HFFc6 (cell line): ENCODE measurements at regions not wholly inside any gene's neighbourhood (a gene's known extent, or its start where the extent isn't known, plus 50 kb on each side); places are given as distances from the start of the nearest gene placed in this dataset.

Source experiments
- DNase-seq: peaks from one replicate; pipeline ENCODE4 v3.0.0-alpha.2; 2018
- H3K27ac Mint-ChIP-seq: 2 replicates; pipeline ENCODE4 v1.8.0; 2020; ENCODE audit warnings: mild to moderate bottlenecking, mixed read lengths
- H3K27me3 Mint-ChIP-seq: 2 replicates; pipeline ENCODE4 v1.8.0; 2021; ENCODE audit warnings: mild to moderate bottlenecking, moderate library complexity, mixed read lengths; ENCODE audit not compliant: insufficient read depth
- H3K36me3 Mint-ChIP-seq: 2 replicates; pipeline ENCODE4 v1.8.0; 2021; ENCODE audit warnings: low read depth, mixed read lengths
- H3K4me1 Mint-ChIP-seq: 2 replicates; pipeline ENCODE4 v1.8.0; 2020; ENCODE audit warnings: low read depth, mixed read lengths
- H3K4me3 Mint-ChIP-seq: 2 replicates; pipeline ENCODE4 v1.8.0; 2020; ENCODE audit warnings: mild to moderate bottlenecking, moderate library complexity, mixed read lengths
- H3K9me3 Mint-ChIP-seq: 2 replicates; pipeline ENCODE4 v1.8.0; 2020; ENCODE audit warnings: mild to moderate bottlenecking, mixed read lengths
- TF ChIP-seq, protein P1 (sequence below): fragments of 200-600 bp; sonication (generic); IDR thresholded peaks from 2 replicates; pipeline ENCODE4 v1.5.0; 2021; ENCODE audit warnings: antibody characterized with exemption, mild to moderate bottlenecking

DNA sequence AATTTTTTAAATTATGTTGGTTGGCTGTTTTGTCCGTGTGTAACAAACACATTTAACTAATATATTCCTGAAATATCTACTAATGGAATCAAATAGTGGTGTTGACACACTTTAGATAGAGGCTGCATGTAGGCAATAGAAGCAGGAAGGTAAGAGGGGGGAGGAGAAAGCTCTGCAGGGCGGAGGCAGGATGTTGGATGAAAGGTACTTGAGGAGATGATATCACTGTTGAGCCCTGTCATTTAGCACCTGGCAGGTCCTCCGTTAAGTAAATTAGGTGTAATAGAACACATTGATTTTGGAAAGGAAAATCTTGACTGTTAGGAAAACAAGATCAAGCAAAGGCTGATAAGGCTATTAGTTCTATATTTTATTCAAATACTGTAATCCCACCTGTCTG, 618.7 kb downstream of the PKHD1 start:
- TF ChIP-seq, protein P1, sequence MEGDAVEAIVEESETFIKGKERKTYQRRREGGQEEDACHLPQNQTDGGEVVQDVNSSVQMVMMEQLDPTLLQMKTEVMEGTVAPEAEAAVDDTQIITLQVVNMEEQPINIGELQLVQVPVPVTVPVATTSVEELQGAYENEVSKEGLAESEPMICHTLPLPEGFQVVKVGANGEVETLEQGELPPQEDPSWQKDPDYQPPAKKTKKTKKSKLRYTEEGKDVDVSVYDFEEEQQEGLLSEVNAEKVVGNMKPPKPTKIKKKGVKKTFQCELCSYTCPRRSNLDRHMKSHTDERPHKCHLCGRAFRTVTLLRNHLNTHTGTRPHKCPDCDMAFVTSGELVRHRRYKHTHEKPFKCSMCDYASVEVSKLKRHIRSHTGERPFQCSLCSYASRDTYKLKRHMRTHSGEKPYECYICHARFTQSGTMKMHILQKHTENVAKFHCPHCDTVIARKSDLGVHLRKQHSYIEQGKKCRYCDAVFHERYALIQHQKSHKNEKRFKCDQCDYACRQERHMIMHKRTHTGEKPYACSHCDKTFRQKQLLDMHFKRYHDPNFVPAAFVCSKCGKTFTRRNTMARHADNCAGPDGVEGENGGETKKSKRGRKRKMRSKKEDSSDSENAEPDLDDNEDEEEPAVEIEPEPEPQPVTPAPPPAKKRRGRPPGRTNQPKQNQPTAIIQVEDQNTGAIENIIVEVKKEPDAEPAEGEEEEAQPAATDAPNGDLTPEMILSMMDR: no peak
- Mint-ChIP-seq H3K36me3 (no peaks in the 10 kb centered on the region; the same call in 1 of the 2 replicates), H3K4me3 (no peak overlapping the region), H3K27ac (no peak overlapping the region), H3K4me1 (no peaks in the 10 kb centered on the region), H3K9me3 (peaks cover 36% of the 10 kb centered on the region), H3K27me3 (no peaks in the 10 kb centered on the region)
- DNase-seq: no peak

DNA sequence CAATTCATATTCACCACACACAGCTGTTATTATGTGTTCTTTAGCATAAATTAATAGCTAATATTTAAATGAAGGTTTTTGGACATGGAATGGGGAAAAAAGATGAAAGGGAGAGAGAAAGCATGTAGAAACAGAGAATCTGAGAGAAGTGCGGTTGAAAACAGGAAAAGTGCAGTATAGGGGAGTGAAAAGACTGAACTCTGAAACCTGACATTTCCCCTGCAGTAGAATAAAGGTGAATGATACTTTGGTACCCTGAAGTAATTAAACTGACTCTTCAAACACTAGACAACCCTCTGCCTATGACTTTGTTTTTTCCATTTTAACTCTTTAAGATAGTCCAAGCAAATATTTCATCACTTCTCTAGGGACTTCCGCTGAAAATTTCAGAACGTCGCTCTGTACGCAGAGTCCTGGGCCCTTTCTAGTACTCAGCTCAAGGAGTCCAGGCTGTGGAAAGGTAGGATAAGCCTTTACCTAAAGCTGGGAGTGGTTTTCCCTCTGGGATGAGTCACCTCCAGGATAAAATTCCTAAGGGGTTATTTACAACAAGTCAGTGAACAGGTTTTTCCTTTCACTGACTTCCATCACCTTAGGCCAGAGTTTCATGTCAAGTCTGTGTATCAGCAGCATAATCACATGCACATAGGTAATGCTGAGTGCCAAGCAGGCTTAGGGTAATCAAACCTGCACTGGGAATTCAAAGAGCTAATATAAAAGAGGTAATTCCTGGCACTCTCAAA, 614.5 kb downstream of the PKHD1 start:
- no peak for DNase-seq
- no peaks in the 10 kb centered on the region for H3K4me1 Mint-ChIP-seq
- H3K27me3 Mint-ChIP-seq: no peaks in the 10 kb centered on the region
- TF ChIP-seq, protein P1: no peak
- no peak overlapping the region for H3K4me3 Mint-ChIP-seq
- no peak overlapping the region for H3K27ac Mint-ChIP-seq
- peaks cover 25% of the 10 kb centered on the region for H3K9me3 Mint-ChIP-seq
- H3K36me3 Mint-ChIP-seq: no peaks in the 10 kb centered on the region

DNA sequence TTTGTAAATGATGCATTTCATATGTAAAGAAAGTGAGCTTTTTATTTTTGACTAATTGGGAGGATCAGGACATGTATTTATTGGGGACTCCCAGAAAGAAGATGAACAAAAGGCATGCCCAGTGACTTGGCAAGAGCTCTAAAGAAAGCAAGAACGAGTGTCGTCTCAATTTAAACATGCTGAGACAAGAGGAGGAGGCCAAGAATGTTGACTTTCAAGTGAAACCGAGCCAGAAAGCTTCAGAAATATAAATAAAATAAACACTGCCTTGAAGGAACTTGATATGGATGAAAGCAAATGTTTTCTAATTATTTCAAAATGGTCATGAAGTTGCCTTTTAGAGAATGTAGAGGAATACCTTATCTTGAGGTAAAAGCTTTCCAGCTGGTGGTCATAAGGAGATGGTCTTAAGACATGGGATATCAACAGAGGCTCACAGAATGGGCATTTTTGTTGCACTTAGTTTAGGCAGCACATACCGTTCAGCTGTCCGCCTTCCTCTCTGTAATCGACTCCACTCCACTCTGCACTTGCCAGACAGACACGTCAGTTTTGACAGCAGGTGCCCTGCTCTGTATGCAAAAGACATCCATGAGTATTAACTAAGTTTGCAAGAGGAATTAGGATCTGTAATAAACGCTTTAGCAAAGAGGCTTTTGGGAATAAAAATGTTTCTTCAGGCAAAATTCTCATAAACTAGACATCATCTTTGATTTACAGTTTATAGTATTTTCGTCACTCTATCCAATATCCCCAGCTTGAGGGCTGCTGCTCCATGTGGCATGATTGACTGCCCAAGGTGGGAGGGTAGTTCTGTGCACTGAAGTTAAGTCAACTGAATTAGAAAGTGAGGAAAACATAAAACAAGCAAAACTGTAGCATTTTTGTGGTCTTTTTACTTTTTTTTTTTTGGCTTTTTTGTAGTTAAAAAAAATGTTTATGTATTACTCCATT, 613.1 kb downstream of the PKHD1 start:
- TF ChIP-seq, protein P1: no peak
- H3K36me3 Mint-ChIP-seq: no peaks in the 10 kb centered on the region
- no peaks in the 10 kb centered on the region for H3K27me3 Mint-ChIP-seq
- no peak overlapping the region for H3K27ac Mint-ChIP-seq
- H3K4me3 Mint-ChIP-seq: no peak overlapping the region
- no peak for DNase-seq
- H3K9me3 Mint-ChIP-seq: peaks cover 31% of the 10 kb centered on the region
- no peaks in the 10 kb centered on the region for H3K4me1 Mint-ChIP-seq

DNA sequence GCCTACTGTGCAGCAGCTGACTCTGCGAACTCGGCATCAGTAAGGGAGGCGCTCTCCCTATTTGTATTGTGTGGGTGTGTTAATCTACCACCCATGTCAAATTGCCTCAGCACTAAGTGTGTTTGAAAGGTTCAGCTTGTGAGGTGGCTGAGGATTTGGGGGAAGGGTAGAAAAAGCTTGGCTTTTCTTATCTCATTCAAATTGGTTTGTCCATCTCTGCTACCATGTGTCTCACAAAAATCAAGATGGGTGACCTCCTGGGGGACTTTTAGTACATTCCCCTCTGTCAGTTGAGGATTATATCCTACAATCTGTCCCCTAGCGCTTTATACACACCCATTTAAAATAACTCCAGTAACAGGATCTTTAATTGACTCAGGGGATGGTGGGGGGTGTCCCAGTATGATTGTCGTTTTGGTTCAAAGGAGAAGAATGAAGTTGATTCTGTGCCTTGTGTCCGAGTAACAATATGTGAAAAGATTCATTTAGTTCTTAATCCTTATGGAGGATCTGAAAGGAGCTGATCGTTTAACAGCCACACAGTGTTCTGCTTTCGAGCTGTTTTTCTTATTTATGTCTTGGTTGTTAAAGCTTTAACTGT, 609.6 kb downstream of the PKHD1 start:
- H3K36me3 Mint-ChIP-seq: no peaks in the 10 kb centered on the region
- DNase-seq: no peak
- H3K4me1 Mint-ChIP-seq: no peaks in the 10 kb centered on the region
- no peaks in the 10 kb centered on the region for H3K27me3 Mint-ChIP-seq
- TF ChIP-seq, protein P1: no peak
- H3K9me3 Mint-ChIP-seq: peaks cover 37% of the 10 kb centered on the region
- H3K27ac Mint-ChIP-seq: no peak overlapping the region
- H3K4me3 Mint-ChIP-seq: no peak overlapping the region

DNA sequence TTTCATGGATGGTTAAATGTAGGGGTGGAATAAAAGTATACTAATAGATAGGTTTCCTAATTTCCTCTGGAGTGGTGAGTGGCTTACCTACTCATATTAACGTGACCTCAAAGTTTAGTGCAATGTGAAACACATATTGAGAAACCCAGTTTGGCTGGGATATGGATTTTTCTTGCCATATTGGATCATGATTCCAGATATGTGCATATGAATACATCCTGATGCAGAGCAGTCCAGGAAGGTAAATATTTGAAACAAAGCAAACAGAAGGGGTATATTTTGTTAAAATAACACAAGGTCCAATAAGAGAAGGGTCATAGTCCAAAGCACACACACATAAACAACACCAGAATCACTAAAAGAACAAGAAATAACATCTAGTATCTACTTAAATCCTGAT, 608.1 kb downstream of the PKHD1 start:
- TF ChIP-seq, protein P1: no peak
- no peak for DNase-seq
- Mint-ChIP-seq H3K27ac (no peak overlapping the region), H3K36me3 (no peaks in the 10 kb centered on the region), H3K9me3 (peaks cover 40% of the 10 kb centered on the region), H3K27me3 (no peaks in the 10 kb centered on the region), H3K4me3 (no peak overlapping the region), H3K4me1 (no peaks in the 10 kb centered on the region)
